DMS79 (cell line): ENCODE measurements at regions not wholly inside any gene's neighbourhood (a gene's known extent, or its start where the extent isn't known, plus 50 kb on each side); places are given as distances from the start of the nearest gene placed in this dataset.

Experiments
- DNase-seq: peaks from one replicate; lab custom pipeline; 2025; lab: John Stamatoyannopoulos, UW

DNA sequence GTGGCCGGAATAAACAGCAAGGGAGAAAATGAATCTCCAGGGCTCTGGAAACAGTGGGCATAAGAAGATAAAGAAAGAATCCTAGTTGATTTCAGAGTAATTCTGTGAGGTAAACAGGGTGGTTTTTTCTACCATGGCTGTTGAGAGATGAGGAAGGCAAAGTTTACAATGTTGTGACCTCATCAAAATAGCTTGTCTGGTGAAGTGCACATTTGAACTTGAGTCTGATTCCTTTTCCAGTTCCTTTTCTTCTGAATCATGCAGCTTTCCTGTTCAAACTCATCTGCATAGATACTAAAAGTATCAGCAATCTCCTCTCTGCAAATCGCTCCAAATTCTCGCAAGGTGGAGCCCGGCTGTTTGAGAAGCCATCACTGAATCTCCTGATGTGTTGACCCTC is 161.7 kb downstream of the PLPP3 start:
- DNase-seq, result no peak

DNA sequence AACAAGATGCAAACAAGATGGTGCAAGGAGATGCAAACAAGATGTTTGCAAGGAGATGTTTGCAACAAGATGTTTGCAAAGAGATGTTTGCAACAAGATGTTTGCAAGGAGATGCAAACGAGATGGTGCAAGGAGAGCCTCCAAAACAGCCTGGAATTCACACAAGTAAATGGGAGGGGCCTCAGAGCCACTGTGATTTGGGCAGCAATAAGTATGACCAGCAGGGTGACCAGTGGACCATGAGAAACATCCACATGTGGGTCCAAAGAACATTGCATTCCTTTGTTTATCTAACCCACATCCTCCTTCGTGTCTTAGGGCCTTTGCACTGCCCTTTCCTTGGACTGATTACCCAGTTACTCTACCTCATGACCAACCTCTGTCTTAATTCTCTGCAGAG is 162.9 kb downstream of the PLPP3 start:
- DNase-seq, result no peak

DNA sequence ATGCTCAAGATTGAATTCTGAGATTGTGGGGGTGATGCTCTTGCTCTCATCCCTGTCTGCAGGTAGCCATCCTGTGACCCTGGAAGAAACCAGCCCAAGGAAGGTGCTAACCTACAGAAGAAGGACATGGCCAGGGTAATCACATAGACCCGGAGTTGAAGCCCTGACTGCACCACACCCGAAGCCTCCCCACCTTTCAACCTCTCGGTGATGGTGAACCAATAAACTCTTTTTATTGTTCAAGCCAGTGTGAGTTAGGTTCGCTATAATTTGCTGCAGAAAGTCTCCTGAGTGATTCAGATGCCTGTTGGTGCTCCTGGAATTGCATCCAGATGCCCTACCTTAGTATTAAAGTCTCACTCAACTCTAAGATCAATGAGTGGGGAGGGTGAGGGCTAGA is 163.6 kb downstream of the PLPP3 start:
- DNase-seq, result no peak

DNA sequence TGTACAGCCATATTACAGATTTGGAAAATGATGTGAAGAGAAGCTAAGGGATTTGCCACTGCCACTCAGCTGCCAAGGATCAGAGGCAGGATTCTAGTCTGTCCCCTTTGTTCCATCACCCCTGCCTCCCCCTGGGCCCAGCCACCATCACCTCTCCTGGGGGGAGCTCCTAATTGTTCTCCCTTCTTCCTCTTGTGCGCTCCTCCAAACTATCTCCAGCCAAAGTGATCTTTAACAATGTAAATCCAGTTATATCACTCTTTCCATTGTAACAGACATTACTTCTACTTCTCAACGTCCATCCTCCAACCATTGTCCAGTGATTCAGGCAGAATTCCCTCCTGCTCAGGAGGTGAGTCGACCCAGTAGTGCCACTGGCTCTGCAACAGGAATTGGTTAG is 164.1 kb downstream of the PLPP3 start:
- DNase-seq, result no peak

DNA sequence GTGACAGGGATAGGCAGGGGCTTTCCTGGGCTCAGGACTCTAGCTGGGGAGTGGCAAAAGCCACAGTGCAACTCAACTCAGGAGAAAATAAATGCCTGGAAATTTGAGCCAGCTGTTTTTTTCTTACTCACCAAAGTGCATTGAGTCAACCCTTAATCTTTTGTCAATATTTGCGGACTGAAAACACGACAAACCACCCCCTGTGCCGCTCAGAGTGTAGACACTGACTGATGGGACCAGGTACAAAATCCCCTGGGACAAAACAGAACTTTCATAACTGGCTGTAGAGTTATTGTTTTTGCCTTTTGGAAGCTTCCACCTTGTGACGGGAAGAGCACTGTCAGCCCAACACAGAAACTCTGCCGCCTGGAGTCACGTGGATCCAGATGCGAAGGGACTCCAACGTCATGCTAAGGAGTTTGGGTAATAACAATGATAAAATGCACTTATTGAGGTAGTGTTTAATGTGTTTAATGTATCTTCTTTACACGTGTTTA is 164.6 kb downstream of the PLPP3 start:
- no peak for DNase-seq

DNA sequence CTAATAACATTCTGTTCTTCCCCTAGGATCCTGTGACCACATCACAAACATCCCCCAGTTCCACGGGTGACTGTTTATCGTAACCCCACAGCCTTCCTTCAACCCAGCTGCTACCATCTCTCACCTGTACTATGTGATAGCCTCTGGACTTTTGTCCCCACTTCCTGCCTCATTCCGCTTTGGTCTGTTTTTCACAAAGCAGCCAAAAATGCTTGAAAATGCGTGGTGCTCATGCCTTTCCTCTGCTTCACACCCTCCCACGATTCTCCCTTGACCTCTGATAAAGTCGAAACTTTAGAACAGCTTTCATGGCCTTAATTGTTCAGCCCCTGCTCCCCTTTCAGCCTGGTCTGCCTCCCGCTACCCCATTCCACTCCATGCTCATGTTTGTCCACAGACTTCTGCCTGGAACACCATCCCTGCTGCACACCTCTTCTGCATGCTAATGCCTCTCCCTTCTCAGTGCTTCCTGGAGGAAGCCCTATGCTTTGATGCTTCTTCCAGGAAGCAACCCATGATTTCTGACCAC is 165.6 kb downstream of the PLPP3 start:
- no peak for DNase-seq

DNA sequence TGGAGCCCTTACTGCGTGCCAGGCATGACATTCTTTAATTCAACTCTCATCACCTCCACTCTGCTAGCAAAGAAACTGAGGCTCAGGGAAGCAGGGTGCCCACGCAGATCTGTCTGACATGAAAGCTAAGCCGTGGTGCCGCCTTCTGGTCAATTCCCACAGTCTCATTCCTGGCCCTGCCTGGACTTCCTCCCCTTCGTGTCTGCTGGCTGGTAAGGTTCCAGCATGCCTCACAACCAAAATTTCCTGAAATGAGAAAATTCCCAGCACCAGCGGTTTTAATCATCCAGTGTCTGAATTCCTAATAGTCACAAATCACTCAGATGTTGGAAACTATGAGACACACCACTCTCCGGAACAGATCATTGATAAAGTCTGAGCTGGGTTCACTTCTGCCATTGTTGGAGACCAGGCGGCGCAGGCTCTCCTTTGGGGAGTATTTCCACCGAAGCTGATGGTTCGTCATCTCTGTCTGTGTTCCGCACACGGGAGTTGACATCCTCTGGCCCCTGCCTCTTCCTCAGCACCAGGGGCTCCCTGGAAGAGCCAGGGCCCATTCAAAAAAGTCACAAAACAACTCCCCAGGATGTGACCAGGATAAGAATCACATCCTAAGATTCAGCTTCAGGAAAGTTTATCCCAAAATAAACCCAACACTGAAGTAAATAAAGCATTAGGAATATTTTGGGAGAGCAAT is 167.7 kb downstream of the PLPP3 start:
- DNase-seq, result no peak

DNA sequence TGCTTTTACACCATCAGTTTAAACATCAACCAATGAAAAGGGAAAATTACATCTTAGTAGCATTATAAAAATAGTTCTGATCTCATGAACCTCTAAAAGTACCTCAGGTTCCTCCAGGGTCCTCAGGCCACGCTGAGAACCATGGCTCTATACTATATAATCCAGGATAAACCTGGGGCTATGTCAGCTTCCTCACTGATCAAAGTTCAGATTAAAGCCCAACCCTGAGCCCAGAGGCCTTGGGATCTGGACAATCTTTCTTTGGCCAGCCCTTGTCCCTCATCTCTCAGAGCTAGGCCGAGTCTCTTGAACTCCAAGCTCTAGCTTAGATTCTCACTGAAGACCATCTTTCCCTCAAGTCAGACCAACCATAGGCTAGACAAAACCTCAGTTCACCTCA is 168.3 kb downstream of the PLPP3 start:
- DNase-seq, result no peak

DNA sequence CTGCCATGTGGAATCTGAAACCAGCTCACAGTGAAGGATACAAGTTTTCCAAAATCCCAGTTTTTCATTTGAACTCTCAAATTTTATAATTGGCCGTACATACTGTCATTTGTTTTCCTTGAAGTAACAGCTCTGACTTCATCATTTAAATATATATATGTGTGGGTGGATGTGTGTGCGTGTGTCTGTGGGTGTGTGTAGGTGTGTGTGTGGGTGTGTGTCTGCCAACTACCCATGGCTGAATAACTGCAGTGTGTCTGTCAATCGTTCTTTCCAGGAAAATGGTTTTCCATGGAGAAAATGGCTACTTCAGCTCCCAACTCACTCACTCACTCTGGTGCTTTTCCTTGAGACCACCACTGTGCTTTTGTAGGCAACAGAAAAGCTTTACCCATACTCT is 169.0 kb downstream of the PLPP3 start:
- no peak for DNase-seq

DNA sequence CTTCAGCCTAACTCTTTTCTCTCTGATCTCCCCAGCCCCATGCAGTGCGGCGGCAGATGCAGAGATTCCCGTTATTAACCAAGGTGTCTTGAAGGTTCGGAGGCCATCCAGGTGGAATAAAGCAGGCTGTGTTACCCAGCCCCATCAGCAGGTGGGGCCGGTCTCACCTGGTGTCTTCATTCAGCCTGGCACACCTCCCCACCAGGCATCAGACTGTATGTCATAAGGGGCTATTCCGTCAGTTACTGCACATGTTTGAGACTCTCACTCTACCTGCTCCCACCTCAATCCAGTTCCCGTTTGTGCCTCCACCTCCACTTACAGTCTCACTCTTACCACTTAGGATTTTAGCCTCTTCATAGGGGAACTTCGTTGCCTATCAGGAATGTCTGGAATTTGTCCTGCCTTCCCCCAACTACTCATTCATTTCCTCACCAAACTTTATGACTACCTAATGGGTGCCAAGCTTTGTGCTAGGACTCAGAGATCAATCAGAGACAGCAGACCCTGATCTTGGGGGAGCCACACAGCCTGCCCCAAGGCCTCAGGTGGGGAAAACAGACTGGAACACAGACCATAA is 170.2 kb downstream of the PLPP3 start:
- DNase-seq, result no peak

DNA sequence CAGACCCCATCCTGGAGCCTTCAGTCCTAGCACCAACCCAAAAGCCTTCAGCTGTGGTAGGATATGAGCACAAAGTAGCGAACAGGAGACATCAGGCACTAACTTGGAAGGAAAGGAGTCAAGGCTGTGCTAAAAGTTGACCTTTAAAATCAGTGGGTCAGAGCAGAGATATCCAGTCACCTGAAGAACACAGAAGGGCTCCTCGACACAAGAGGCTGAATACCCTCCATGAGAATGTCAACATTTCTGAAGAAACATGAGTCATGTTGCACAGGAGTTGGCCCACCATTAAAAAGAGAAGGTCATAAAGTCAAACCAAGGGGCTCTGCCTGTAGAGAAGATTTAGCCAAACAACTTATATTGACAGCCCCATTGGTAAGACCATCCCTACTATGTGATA is 172.5 kb downstream of the PLPP3 start:
- no peak for DNase-seq

DNA sequence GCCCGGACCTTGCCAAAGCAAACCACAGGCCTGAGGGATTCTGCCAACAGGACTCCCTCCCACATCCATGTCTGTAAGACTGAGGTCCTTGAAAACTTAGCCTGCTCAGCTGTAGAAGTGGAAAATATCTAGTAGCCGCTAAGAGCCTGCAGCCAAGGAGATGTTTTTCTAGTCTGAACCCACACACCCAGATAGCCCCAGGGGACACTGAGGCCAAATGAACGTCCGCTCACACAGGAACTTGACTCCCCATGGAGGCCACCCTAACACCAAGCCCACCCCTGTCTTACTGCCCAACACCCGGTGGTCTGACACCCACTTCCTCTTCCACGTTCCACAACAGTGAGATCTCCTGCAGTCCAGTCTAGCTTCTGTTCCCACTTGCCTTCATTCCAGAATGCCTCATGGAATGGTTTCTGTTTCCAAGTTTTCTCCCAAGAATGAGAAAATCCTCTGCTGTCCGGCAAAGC is 174.8 kb downstream of the PLPP3 start:
- no peak for DNase-seq

DNA sequence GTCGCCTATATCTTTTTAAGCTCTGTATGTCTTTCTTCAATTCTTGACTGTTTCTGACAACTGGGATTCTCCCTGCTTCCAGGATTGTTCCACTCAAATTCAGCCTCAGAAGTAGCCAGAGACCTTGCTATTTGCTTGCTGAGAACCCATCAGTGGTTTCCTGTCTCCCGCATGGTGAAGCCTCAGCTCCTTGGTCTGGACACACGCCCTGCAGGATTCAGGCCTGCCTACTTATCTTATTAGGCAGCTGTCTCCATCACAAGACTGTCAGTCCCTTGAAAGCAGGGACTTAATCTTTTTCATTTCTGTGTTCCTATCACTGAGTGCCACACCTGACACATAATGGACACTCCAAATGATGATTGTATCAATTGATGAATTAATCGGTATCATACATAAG is 175.3 kb downstream of the PLPP3 start:
- no peak for DNase-seq

DNA sequence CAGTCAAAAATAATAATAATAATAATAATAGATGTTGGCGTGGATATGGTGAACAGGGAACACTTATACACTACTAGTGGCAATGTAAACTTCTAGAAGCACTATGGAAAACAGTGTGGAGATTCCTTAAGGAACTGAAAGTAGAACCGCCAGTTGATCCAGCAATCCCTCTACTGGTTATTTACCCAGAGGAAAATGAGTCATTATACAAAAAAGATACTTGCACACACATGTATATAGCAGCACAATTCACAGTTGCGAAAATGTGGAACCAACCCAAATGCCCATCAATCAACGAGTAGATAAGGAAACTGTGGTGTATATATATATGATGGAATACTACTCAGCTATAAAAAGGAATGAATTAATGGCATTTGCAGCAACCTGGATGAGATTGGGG is 176.0 kb downstream of the PLPP3 start:
- no peak for DNase-seq

DNA sequence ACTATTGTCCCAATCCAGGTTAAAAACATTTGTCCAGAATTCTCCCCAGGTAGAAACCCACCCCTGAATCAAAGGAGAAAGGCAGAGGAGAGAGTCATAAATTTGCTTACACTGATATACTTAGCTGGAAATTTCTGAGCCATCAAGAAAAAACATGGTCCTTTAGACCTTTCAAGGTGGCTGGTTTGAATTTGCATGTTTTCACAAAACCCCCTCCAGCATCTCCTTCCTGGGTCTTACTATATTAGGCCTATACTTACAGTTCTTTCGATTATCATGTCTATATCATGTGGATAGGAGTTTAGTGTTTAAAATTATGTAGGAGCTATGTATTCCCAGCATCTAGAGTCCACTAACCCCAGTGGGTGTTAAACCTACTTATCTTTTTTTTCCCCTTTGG is 178.2 kb downstream of the PLPP3 start:
- no peak for DNase-seq

DNA sequence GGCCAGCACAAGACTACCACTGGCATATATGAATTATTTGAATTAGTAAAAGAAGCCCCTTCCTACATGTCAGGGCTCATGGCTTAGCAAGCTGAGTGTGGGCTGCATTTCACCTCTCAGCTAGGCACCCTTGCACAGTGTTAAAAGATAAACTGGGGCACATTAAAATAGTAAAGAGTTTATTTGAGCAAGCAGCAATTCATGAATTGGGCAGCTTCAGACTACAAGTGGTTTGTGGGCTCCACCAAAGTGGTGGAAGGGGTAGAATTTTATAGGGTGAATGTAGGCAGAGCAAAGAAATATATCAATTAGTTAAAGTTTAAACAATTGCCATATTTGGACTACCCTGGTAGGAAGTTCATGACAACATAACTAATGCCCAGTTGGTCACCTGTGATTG is 178.8 kb downstream of the PLPP3 start:
- no peak for DNase-seq

DNA sequence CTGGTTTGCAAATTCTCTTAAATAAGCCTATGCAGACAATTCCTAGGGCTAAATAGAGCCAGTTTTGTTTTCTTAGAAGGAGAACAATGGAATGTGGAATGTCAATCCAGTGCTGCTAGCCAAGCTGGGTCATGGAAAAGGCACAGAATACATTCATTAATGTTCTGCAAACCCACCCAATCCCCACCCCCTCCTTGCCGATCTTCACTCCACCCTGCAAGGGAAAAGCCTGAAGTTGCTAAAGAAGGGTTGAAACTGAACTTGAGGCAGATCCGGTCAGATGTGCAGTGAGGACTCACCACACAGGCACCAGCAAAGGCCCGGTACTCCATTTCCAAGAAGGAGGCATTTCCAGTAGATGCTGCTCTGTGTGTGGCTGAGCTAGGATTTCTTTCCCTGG is 179.6 kb downstream of the PLPP3 start:
- no peak for DNase-seq

DNA sequence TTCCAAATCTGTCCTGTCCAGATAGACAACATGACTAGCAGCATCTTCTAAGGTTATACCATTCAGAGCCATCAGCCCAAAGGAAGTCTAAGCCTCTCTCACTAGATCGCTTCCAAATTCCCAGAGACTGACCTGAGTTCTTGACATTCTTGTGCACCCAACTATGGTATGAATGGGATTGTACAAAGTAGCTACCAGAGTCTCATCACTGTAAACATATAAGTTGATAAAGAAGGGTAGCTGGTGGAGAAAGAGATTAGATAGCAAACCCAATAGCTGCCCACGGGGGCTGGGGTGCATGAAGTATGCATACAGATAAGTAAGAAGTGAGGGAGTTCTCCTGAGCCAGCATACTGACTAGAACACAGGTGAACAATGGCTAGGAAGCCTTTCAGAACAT is 180.0 kb downstream of the PLPP3 start:
- DNase-seq, result no peak

DNA sequence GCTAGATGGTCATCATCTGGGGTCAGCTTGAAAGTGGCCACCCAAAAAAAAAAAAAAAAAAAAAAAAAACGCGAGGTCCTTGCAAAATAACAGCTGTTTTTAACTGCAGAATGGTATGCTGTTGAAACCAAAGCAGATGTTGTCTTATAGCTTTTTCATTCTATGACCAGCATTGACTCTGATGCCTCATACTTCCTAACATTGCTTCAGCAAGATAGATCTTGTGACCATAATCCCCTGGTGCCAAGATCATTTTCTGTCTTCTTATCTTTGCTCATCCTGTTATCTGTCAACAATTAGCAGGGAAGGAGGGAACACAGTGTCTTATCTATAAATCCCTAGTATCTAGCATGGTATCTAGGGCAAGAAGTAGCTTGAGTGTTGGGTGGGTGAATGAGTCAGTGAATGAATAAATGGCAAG is 181.5 kb downstream of the PLPP3 start:
- DNase-seq, result no peak

DNA sequence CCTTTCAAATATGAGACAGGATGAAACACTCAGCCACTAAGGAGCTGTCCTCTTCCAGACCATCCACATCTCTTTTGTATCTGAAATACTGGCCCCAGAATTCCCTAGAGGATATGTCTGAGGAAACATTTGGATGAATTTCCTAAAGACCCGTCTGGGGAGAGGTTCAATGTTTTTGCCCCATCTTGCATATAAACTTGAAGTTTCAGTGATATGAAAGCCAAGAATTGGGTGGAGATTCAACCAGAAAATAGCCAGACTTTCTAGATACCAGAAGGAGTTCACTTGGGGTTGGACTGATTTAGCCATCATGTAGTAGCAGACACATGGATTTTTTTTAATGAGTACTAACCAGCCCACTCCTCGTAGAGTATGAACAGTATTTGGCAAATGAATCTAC is 182.0 kb downstream of the PLPP3 start:
- no peak for DNase-seq

DNA sequence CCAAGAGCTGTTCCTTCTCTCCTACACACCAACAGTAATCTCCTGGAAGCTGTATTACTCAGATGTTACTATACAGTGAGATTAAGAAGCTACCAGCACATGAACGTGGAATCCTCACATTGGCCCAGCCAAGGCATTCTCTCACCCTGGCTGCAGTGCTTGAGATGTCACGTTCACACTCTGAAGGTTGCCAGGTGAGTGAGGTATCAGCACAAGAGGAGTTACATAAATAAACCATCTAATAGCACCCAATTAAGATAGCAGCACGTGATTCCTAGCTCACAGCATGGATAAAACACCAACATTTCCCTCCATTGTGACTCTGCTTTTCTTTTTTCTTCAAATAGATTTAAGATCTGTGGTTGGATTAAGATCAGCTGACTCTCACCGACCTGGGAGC is 182.8 kb downstream of the PLPP3 start:
- no peak for DNase-seq

DNA sequence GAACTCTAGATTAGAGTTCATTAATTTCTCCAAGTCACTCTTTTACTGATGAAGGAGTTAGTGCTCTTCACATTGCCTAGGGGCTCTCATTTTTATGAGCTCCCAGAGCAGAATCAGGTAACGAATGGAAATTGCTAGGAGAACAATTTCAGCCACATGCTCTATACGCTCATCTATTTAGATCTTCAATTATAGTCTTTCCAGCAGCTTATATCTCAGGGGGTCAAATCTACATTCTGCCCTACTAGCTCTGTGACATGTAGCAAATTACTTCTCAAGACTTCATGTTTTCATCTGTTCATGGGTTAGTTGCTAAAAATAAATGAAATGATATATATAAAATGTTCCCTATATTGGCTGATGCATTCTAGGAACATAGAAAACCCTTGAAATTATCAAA is 183.6 kb downstream of the PLPP3 start:
- DNase-seq, result no peak

DNA sequence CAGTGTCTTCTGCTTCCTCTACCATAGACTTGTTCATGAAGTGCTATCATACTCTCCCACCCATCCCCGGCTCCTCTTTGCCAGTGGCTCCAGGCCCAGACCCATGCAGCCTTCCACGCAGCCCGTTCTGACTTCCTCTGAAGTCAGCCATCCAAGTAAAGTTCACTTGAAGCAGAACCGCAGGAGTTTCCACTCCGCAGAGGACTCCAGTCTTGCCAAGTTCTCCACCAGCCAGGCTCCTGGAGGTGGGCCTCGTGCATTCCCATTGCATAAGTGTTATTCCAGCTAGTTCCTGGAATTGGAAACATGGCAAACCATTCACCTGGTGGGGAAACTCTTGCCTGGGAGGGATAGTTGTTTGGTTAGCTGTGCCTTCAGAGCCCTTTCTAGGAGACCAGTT is 185.1 kb downstream of the PLPP3 start:
- no peak for DNase-seq
